Bronchial epithelial cell (primary cell): ENCODE measurements at regions not wholly inside any gene's neighbourhood (a gene's known extent, or its start where the extent isn't known, plus 50 kb on each side); places are given as distances from the start of the nearest gene placed in this dataset.

Experiments used
- DNase-seq: peaks from one replicate; pipeline ENCODE4 v3.0.0-alpha.2; 2010; ENCODE audit warnings: low read depth
- FAIRE-seq: peaks from 2 replicates; lab custom pipeline; 2011; peaks lifted over from hg19 to GRCh38; lab: Jason Lieb, UNC
- H3K27me3 ChIP-seq: 2 replicates; pipeline ENCODE4 v1.5.1; 2011; ENCODE audit warnings: low read length; ENCODE audit not compliant: control insufficient read depth, insufficient read depth
- H3K36me3 ChIP-seq: 2 replicates; pipeline ENCODE4 v1.5.1; 2011; ENCODE audit warnings: low read length; ENCODE audit not compliant: control insufficient read depth, insufficient read depth
- H3K4me3 ChIP-seq: 2 replicates; pipeline ENCODE4 v1.5.1; 2011; ENCODE audit warnings: mild to moderate bottlenecking, low read depth, low read length, control low read depth
- CTCF ChIP-seq: IDR thresholded peaks from 2 replicates; pipeline ENCODE4 v1.5.1; 2011; ENCODE audit warnings: mild to moderate bottlenecking, moderate library complexity, low read length, control low read depth, inconsistent platforms; ENCODE audit not compliant: insufficient read depth, severe bottlenecking

- TF ChIP-seq CTCF, result no peak
- H3K27me3 ChIP-seq, result no peaks in the 10 kb centered on the region
- no peak overlapping the region for H3K4me3 ChIP-seq
- FAIRE-seq (no peak), DNase-seq (no peak)
- no peaks in the 10 kb centered on the region for H3K36me3 ChIP-seq
Observed at GRCh38 chr3:17967953-17968607, 225.6 kb upstream of the TBC1D5 start.

DNA sequence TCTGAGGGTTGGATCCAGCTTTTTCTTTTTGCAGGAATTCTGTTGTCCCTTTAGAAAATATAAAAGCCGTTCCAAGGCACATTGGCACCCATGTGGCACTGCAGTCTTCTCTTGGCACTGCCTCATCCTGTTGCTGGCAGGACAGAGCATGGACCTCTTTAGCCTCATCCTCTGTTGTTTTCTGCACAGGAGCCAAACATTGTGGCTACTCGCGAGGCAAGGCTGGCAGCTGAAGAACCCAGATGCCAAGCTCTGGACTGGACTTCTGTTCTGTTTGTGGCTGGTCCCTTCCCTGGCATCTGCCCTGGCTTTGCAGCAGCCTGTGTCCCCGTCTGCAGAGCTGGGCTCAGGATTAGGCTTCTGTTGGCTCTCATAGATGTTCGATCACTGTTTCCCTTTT is 224.7 kb upstream of the TBC1D5 start:
- Histone ChIP-seq H3K36me3 (no peaks in the 10 kb centered on the region), H3K4me3 (no peak overlapping the region), H3K27me3 (no peaks in the 10 kb centered on the region)
- no peak for FAIRE-seq
- no peak for TF ChIP-seq CTCF
- no peak for DNase-seq

DNA sequence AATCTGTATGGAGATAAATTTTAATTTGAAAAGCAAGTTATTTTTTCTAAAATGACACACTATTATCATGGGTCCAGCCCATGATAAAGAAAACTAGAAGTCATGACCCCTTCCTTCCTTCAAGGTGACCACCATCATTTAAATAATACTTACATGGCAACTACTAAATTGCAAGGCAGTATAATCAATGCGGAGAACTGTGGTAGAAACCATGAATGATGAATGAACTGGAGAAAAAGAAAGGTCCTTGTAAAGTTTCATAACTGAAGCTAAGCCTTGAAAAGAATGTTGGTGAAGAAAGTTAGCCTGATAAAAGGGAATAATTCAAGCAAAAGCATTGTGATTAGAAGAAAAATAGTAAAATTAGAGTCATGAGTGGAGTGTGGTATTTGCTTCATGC is 222.9 kb upstream of the TBC1D5 start:
- Histone ChIP-seq H3K27me3 (no peaks in the 10 kb centered on the region), H3K36me3 (no peaks in the 10 kb centered on the region), H3K4me3 (no peak overlapping the region)
- DNase-seq (no peak), FAIRE-seq (no peak)
- TF ChIP-seq CTCF, result no peak

- no peak for TF ChIP-seq CTCF
- H3K36me3 ChIP-seq, result no peaks in the 10 kb centered on the region
- DNase-seq (no peak), FAIRE-seq (no peak)
- no peaks in the 10 kb centered on the region for H3K27me3 ChIP-seq
- H3K4me3 ChIP-seq, result no peak overlapping the region
Observed at GRCh38 chr3:17964108-17964507, 221.7 kb upstream of the TBC1D5 start.

DNA sequence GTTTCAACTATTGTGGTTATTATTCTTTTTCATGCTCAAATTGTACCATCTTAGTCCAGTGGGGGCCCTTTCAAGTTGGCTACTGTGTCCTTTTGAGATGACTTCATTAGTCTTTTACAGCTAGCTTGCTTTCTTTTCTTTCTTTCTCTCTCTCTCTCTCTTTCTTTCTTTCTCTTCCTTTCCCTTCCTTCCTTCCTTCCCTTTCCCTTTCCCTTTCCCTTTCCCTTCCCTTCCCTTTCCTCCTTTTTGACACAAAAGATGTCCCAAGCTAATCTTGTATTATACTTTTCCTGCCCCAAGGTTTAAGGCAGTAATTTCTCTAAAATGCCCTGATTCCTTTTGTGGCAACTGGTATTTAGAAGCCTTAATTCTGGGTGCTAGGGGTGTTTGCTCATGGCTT is 213.0 kb upstream of the TBC1D5 start:
- no peak for FAIRE-seq
- no peak for DNase-seq
- H3K4me3 ChIP-seq, result no peak overlapping the region
- H3K27me3 ChIP-seq, result no peaks in the 10 kb centered on the region
- no peak for TF ChIP-seq CTCF
- H3K36me3 ChIP-seq, result no peaks in the 10 kb centered on the region

DNA sequence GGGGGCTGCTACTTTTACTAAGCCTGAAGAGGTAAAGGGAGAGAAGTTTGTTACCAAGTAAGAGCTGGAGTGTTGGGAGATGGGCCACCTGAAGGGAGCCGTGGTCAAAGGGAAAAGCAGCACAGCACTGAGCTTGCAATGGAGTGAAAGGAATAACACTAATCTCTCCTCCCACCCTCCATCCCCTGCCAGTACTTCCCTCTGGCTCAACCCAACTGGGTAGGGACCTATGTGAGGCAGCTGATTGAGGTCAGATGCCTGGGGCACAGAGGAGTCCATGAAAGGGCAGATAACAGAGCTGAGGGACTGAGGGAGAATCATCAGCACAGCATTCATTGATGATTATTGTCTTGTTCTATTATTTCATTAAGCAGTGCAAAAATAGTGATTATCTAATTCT is 212.4 kb upstream of the TBC1D5 start:
- H3K27me3 ChIP-seq, result no peaks in the 10 kb centered on the region
- TF ChIP-seq CTCF, result no peak
- no peak for DNase-seq
- H3K36me3 ChIP-seq, result no peaks in the 10 kb centered on the region
- no peak overlapping the region for H3K4me3 ChIP-seq
- no peak for FAIRE-seq
